ENCODE measurements at regions not wholly inside any gene's neighbourhood (a gene's known extent, or its start where the extent isn't known, plus 50 kb on each side); places are given as distances from the start of the nearest gene placed in this dataset.

DNA sequence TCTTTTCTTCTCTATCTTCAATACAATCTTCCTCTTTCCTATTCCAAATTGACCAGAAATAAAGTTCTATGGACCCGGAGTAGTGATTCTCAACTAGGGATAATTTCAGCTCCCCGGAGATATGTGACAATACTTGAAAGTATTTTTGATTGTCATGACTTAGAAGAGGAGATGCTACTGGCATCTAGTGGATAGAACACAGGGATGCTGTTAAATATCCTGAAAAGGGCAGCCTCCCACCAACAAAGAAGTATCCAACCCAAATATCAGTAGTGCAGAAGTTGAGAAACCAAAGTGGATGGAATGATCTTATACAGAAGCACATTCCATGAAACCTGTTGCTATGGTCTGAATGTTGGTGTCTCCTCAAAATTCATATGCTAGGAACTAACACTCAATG lies 65.7 kb upstream of the NDST3 start:
- DNase-seq: peak; percentile 45 to 48

DNA sequence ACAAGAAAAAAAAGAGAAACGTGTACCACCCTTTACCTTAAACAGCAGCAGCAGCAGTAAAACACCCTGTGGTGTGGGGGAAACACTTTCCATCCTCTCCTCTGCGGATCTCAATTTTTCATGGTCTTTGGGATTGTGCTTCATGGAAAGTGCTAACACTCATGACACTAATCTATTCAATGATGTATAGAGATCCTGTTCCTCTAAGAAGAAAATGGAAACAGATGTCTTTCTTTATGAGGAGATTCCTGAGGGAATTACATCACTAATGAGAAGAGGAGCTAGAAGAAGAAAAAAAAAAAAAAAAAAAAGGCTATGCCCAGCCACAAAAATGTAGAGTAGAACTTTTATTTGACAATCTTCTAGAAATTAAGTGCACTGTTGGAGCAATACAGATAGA lies 62.9 kb upstream of the NDST3 start:
- peak in 1 of 2 experiments; percentile 76 for DNase-seq

GRCh38 chr4:117983541-117984365 lies 50.5 kb upstream of the NDST3 start:
- no peak for DNase-seq

DNA sequence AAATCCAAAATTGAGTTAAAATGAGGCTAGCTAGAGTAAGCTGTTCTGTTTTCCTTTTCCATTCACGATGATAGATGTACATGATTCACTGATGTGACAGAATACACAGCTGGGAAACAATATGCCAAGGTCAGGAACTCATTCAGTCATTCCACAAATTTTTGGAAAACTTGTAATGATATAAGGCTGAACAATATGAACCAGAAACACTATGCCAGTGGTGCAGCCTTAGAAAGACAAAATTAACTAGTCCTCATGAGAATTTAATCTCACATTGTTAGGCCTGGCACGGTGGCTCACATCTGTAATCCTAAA lies 50.0 kb upstream of the NDST3 start:
- DNase-seq: no peak

Data from NCI-H446 (cell line).